Chondrocyte (in vitro differentiated cells): ENCODE measurements at regions not wholly inside any gene's neighbourhood (a gene's known extent, or its start where the extent isn't known, plus 50 kb on each side); places are given as distances from the start of the nearest gene placed in this dataset.
"Not testable (repeated sequence)": the region's sequence is repeated elsewhere in the genome, so short reads cannot be mapped to it uniquely, and the experiment has no call there.

Experiments
- DNase-seq: peaks from one replicate; pipeline ENCODE4 v3.0.0; 2021; ENCODE audit warnings: mixed read lengths, low spot score
- H3K27ac Mint-ChIP-seq: one replicate; pipeline ENCODE4 v1.8.0; 2021; ENCODE audit warnings: mild to moderate bottlenecking, moderate library complexity, mixed read lengths; ENCODE audit not compliant: unreplicated experiment
- H3K27me3 Mint-ChIP-seq: 2 replicates; pipeline ENCODE4 v1.8.0; 2021; ENCODE audit warnings: low read depth, mixed read lengths
- H3K36me3 Mint-ChIP-seq: 2 replicates; pipeline ENCODE4 v1.8.0; 2021; ENCODE audit warnings: low read depth, mixed read lengths
- H3K4me1 Mint-ChIP-seq: 2 replicates; pipeline ENCODE4 v1.8.0; 2021; ENCODE audit warnings: low read depth, mild to moderate bottlenecking, mixed read lengths
- H3K4me3 Mint-ChIP-seq: one replicate; pipeline ENCODE4 v1.8.0; 2021; ENCODE audit warnings: mild to moderate bottlenecking, moderate library complexity, mixed read lengths; ENCODE audit not compliant: unreplicated experiment
- H3K9me3 Mint-ChIP-seq: 2 replicates; pipeline ENCODE4 v1.8.0; 2021; ENCODE audit warnings: low read depth, mixed read lengths
- TF ChIP-seq, protein P1 (sequence below): fragments of 200-600 bp; sonication (generic); IDR thresholded peaks from 2 replicates; pipeline ENCODE4 v1.5.0; 2021; ENCODE audit warnings: antibody characterized with exemption, mild to moderate bottlenecking, moderate library complexity

DNA sequence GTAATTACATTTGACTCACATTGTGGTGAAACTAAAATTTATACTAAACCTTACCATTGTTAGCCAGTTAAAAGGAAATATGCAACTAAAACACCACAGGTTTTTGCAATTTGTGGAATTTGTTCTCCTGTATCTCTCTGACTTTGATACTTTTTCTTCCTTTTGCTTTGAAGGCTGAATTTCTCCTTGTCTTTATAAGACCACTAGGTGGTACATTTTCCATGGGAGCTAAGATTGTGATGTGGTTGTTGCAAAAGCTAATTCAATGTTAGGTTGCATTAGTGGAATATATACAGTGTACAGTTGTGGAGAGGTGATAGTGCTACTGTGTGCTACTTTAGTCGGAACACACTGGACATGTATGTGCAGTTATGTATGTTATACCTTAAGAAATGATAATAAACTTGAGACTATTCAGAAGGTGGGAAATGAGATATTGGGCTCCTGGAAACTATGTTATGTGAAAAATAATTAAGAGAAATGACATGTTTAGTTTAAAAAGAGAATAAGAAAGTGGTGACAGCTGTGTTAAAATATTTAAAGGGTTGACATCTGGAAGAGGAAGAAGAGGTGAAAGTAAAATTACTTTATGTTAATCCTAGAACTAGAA, 70.3 kb downstream of the ARL9 start:
- H3K27ac Mint-ChIP-seq, result no peak overlapping the region

DNA sequence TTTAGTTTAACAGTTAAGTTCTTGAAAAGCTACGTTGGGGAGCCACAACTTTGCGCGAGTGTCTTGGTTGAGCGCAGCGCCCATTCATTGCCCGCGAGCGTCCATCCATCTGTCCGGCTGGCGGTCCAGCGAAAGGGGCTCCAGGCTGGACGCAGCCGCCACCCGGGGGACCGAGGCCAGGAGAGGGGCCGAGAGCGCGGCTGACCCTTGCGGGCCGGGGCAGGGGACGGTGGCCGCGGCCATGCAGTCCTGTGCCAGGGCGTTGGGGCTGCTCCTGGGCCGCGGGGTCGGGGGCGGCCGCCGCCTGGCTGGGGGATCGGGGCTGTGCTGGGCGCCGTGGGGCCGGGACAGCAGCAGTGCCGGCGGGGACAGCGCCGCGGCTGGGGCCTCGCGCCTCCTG, 86.8 kb downstream of the ARL9 start:
- H3K4me1 Mint-ChIP-seq, H3K27ac Mint-ChIP-seq, H3K36me3 Mint-ChIP-seq, H3K4me3 Mint-ChIP-seq, DNase-seq: not testable (repeated sequence)
- Mint-ChIP-seq H3K9me3 (peaks cover 10% of the 10 kb centered on the region), H3K27me3 (peaks cover 44% of the 10 kb centered on the region)

More for the DNA sequence above, 70.3 kb downstream of the ARL9 start:
- no peaks in the 10 kb centered on the region for H3K36me3 Mint-ChIP-seq
- H3K4me1 Mint-ChIP-seq, result no peaks in the 10 kb centered on the region
- H3K27me3 Mint-ChIP-seq, result peaks cover 23% of the 10 kb centered on the region
- peaks cover 4% of the 10 kb centered on the region for H3K9me3 Mint-ChIP-seq
- no peak overlapping the region for H3K4me3 Mint-ChIP-seq
- TF ChIP-seq, protein P1, sequence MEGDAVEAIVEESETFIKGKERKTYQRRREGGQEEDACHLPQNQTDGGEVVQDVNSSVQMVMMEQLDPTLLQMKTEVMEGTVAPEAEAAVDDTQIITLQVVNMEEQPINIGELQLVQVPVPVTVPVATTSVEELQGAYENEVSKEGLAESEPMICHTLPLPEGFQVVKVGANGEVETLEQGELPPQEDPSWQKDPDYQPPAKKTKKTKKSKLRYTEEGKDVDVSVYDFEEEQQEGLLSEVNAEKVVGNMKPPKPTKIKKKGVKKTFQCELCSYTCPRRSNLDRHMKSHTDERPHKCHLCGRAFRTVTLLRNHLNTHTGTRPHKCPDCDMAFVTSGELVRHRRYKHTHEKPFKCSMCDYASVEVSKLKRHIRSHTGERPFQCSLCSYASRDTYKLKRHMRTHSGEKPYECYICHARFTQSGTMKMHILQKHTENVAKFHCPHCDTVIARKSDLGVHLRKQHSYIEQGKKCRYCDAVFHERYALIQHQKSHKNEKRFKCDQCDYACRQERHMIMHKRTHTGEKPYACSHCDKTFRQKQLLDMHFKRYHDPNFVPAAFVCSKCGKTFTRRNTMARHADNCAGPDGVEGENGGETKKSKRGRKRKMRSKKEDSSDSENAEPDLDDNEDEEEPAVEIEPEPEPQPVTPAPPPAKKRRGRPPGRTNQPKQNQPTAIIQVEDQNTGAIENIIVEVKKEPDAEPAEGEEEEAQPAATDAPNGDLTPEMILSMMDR, result peak; percentile 86
- DNase-seq, result no peak
